Right atrium auricular region (tissue), 2 donors: ENCODE measurements at regions not wholly inside any gene's neighbourhood (a gene's known extent, or its start where the extent isn't known, plus 50 kb on each side); places are given as distances from the start of the nearest gene placed in this dataset.

ENCODE experiments used
- DNase-seq: peaks from one replicate; pipeline ENCODE4 v3.0.0-alpha.2; 2019; ENCODE audit warnings: low spot score
- H3K27ac ChIP-seq, 2 donors: fragments of 200-600 bp; sonication (generic); 1 replicate in 1 of 2; 2 replicates in 1 of 2; pipeline ENCODE4 v1.5.1; 2016 to 2019
- H3K27me3 ChIP-seq, 2 donors: fragments of 200-600 bp; sonication (generic); one replicate each; pipeline versions ENCODE4 v1.5.1 to v1.6.0; 2017 to 2019
- H3K36me3 ChIP-seq: fragments of 200-600 bp; sonication (generic); one replicate; pipeline ENCODE4 v1.5.1; 2016
- H3K4me1 ChIP-seq, 2 donors: fragments of 200-600 bp; sonication (generic); one replicate each; pipeline versions ENCODE4 v1.5.1 to v1.6.0; 2017 to 2019
- H3K4me3 ChIP-seq, 2 donors: fragments of 200-600 bp; sonication (generic); 1 replicate in 1 of 2; 2 replicates in 1 of 2; pipeline ENCODE4 v1.5.1; 2017 to 2019; ENCODE audit warnings: mild to moderate bottlenecking in 1 of 2, moderate library complexity in 1 of 2
- H3K9me3 ChIP-seq, 2 donors: fragments of 200-600 bp; sonication (generic); one replicate each; pipeline ENCODE4 v1.5.1; 2019
- CTCF ChIP-seq, 2 donors: fragments of 200-600 bp; sonication (generic); IDR thresholded peaks; one replicate each; pipeline ENCODE4 v1.5.1; 2019; ENCODE audit warnings: antibody characterized with exemption in 2 of 2

DNA sequence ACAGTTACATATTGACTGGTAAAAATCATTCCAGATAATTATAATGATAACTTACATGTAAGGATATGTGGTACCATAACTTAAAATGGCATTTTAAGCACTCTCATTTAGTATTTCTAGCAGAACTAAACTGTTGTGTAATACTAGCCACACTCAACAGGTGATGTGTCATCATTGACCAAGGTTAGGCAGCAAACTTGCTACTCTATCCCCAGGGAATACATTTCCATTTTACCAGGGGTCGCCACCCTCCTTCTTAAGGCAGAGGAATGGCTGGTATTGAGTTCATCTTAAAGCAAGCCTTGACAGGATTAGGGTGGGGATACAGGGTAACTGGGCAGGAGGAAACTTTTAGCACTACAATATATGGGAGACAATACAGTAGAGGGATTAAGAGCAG, 259.8 kb upstream of the CAMK1G start:
- Histone ChIP-seq H3K27ac (no peak overlapping the region), H3K4me1 (no peaks in the 10 kb centered on the region), H3K36me3 (no peaks in the 10 kb centered on the region), H3K9me3 (no peaks in the 10 kb centered on the region), H3K27me3 (no peaks in the 10 kb centered on the region), H3K4me3 (no peak overlapping the region)
- no peak for TF ChIP-seq CTCF (IDR thresholded peaks at IDR 0.05)
- DNase-seq = no peak

GRCh38 chr1:209324901-209325871, 258.3 kb upstream of the CAMK1G start:
- H3K27ac ChIP-seq = no peak overlapping the region
- H3K36me3 ChIP-seq = no peaks in the 10 kb centered on the region
- TF ChIP-seq CTCF (IDR thresholded peaks at IDR 0.05) = no peak
- H3K4me1 ChIP-seq = no peaks in the 10 kb centered on the region
- no peaks in the 10 kb centered on the region for H3K27me3 ChIP-seq
- no peak overlapping the region for H3K4me3 ChIP-seq
- H3K9me3 ChIP-seq = no peaks in the 10 kb centered on the region
- DNase-seq = no peak

- Histone ChIP-seq H3K4me1 (no peaks in the 10 kb centered on the region), H3K27ac (no peak overlapping the region), H3K4me3 (no peak overlapping the region), H3K9me3 (no peaks in the 10 kb centered on the region), H3K36me3 (no peaks in the 10 kb centered on the region), H3K27me3 (no peaks in the 10 kb centered on the region)
- no peak for TF ChIP-seq CTCF (IDR thresholded peaks at IDR 0.05)
- no peak for DNase-seq
These were observed 257.4 kb upstream of the CAMK1G start for GRCh38 chr1:209326076-209326475.

- H3K27me3 ChIP-seq = no peaks in the 10 kb centered on the region
- TF ChIP-seq CTCF (IDR thresholded peaks at IDR 0.05) = no peak
- no peaks in the 10 kb centered on the region for H3K4me1 ChIP-seq
- H3K9me3 ChIP-seq = no peaks in the 10 kb centered on the region
- H3K36me3 ChIP-seq = no peaks in the 10 kb centered on the region
- DNase-seq = no peak
- H3K4me3 ChIP-seq = no peak overlapping the region
- no peak overlapping the region for H3K27ac ChIP-seq
These were observed 256.7 kb upstream of the CAMK1G start for GRCh38 chr1:209326831-209327230.

DNA sequence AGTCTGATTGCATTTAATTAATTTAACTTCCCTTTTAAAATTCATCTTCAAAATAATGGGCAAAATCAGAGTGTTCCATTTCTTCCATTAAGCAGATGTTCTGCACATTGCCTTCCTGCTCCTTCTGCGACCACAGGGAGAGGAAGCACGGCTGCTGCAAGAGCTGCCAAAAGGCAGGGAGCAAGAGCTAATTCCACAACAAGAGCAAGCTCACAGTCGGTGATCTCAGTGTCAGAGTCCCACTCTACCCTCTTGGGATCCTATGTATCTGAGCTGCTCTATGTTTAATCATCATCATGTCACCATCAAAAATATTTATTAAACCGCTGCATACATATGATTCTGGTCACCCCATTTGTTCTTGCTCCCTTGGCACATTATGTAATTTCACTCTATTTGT, 255.3 kb upstream of the CAMK1G start:
- no peak for TF ChIP-seq CTCF (IDR thresholded peaks at IDR 0.05)
- DNase-seq = no peak
- Histone ChIP-seq H3K27me3 (no peaks in the 10 kb centered on the region), H3K9me3 (no peaks in the 10 kb centered on the region), H3K4me1 (no peaks in the 10 kb centered on the region), H3K27ac (no peak overlapping the region), H3K36me3 (no peaks in the 10 kb centered on the region), H3K4me3 (no peak overlapping the region)
